ENCODE measurements at regions not wholly inside any gene's neighbourhood (a gene's known extent, or its start where the extent isn't known, plus 50 kb on each side); places are given as distances from the start of the nearest gene placed in this dataset.

GRCh38 chr2:221970389-221970788, 328.4 kb downstream of the PAX3 start (continued):
- TF ChIP-seq NRF1 (IDR thresholded peaks at IDR 0.05; ENCODE audit: low read depth, low read length) (no peak), SP2 (IDR thresholded peaks at IDR 0.05; ENCODE audit: low read length) (no peak), TAF7 (optimal IDR thresholded peaks at IDR 0.05; ENCODE audit: borderline replicate concordance, low read depth, low read length) (no peak), YY1 (IDR thresholded peaks at IDR 0.05; ENCODE audit: low read depth, low read length) (no peak)

All from H1 (cell line).